A549 (cell line): ENCODE measurements at regions not wholly inside any gene's neighbourhood (a gene's known extent, or its start where the extent isn't known, plus 50 kb on each side); places are given as distances from the start of the nearest gene placed in this dataset.

Source experiments
- ATAC-seq, 2 experiments: fragments of 200-7000 bp in 1 of 2; fragments of >200 bp in 1 of 2; cut with Nextera tagmentation in 1 of 2; cut with Tn5 transposase in 1 of 2; 3 replicates each; pipeline versions ENCODE4 v1.8.0 to v1.9.1; 2018 to 2020; ENCODE audit warnings: mild to moderate bottlenecking in 1 of 2, moderate library complexity in 1 of 2
- CTCF ChIA-PET: fragments of 300-600 bp; sonication (Branson Sonifier 250); formaldehyde crosslinking; extraction: SDS; loops from one replicate; lab custom pipeline; 2021; ENCODE audit warnings: antibody characterized with exemption, inconsistent platforms; lab: Yijun Ruan, JAX
- POLR2A ChIA-PET: fragments of 350-600 bp; formaldehyde crosslinking; extraction: SDS; loops from one replicate; lab custom pipeline; 2021; ENCODE audit warnings: antibody characterized with exemption, inconsistent platforms; lab: Yijun Ruan, JAX
- DNase-seq, 2 experiments: peaks; one replicate each; pipeline versions ENCODE4 v3.0.0 to v3.0.0-alpha.2; 2011 to 2016; ENCODE audit warnings: low read depth in 1 of 2, low spot score in 1 of 2
- FAIRE-seq: peaks from 2 replicates; lab custom pipeline; 2011; peaks lifted over from hg19 to GRCh38; lab: Jason Lieb, UNC
- H3K27ac ChIP-seq, 2 experiments: fragments of >200 bp; sonication (Bioruptor Twin); formaldehyde crosslinking; 3 replicates each; pipeline ENCODE4 v1.5.1; 2016 to 2017
- H3K4me1 ChIP-seq: fragments of >200 bp; sonication (Bioruptor Twin); formaldehyde crosslinking; 3 replicates; pipeline ENCODE4 v1.6.1; 2016
- H3K4me2 ChIP-seq: fragments of >200 bp; sonication (Bioruptor Twin); formaldehyde crosslinking; 3 replicates; pipeline ENCODE4 v1.6.1; 2016
- H3K4me3 ChIP-seq: fragments of >200 bp; sonication (Bioruptor Twin); formaldehyde crosslinking; 3 replicates; pipeline ENCODE4 v1.5.1; 2016
- H3K9me3 ChIP-seq: fragments of >200 bp; sonication (Bioruptor Twin); formaldehyde crosslinking; 3 replicates; pipeline ENCODE4 v1.6.1; 2016
- BHLHE40 ChIP-seq: IDR thresholded peaks from 2 replicates; pipeline ENCODE4 v1.6.1; 2012; ENCODE audit warnings: low read depth, low read length, inconsistent platforms
- CBX2 ChIP-seq: fragments of 200-600 bp; sonication (generic); IDR thresholded peaks from 2 replicates; pipeline ENCODE4 v1.6.1; 2016; ENCODE audit warnings: low read depth, mild to moderate bottlenecking, borderline replicate concordance
- CBX8 ChIP-seq: fragments of 200-600 bp; sonication (generic); IDR thresholded peaks from 2 replicates; pipeline ENCODE4 v1.6.1; 2016
- CHD2 ChIP-seq: fragments of 150-350 bp; IDR thresholded peaks from 2 replicates; pipeline ENCODE4 v1.6.1; 2014; ENCODE audit warnings: low read length; ENCODE audit not compliant: partially characterized antibody
- EHF ChIP-seq: fragments of 250-450 bp; sonication (Bioruptor Pico); IDR thresholded peaks from 2 replicates; pipeline ENCODE4 v1.5.0; 2020; ENCODE audit warnings: mild to moderate bottlenecking
- EP300 ChIP-seq, 2 experiments: fragments of >200 bp; sonication (Bioruptor Twin); formaldehyde crosslinking; IDR thresholded peaks; 2 replicates in 1 of 2; 3 replicates in 1 of 2; pipeline ENCODE4 v1.6.1; 2016 to 2017
- ESRRA ChIP-seq: fragments of 150-350 bp; IDR thresholded peaks from 2 replicates; pipeline ENCODE4 v1.6.1; 2014; ENCODE audit warnings: mild to moderate bottlenecking, low read length, borderline replicate concordance
- FOSB ChIP-seq: fragments of 250-450 bp; sonication (Bioruptor Pico); IDR thresholded peaks from 2 replicates; pipeline ENCODE4 v1.5.0; 2020; ENCODE audit warnings: mild to moderate bottlenecking, moderate library complexity
- FOSL2 ChIP-seq, 2 experiments: fragments of 450-650 bp in 1 of 2; fragments of >200 bp in 1 of 2; sonication (Bioruptor Twin) in 1 of 2; formaldehyde crosslinking; IDR thresholded peaks; 2 replicates each; pipeline versions ENCODE4 v1.5.0 to v1.6.1; 2016 to 2020; ENCODE audit warnings: mild to moderate bottlenecking in 1 of 2, moderate library complexity in 1 of 2
- GATA3 ChIP-seq: IDR thresholded peaks from 2 replicates; pipeline ENCODE4 v1.6.1; 2012; ENCODE audit warnings: borderline replicate concordance
- HDAC2 ChIP-seq: fragments of 200-600 bp; sonication (generic); IDR thresholded peaks from 2 replicates; pipeline ENCODE4 v1.6.1; 2016
- HEYL ChIP-seq: fragments of 250-450 bp; sonication (Bioruptor Pico); IDR thresholded peaks from 2 replicates; pipeline ENCODE4 v1.8.0; 2021; ENCODE audit warnings: mild to moderate bottlenecking, moderate library complexity
- JUNB ChIP-seq: fragments of >200 bp; sonication (Bioruptor Twin); formaldehyde crosslinking; IDR thresholded peaks from 2 replicates; pipeline ENCODE4 v1.6.1; 2016
- KDM1A ChIP-seq: fragments of 200-600 bp; sonication (generic); IDR thresholded peaks from 2 replicates; pipeline ENCODE4 v1.6.1; 2016; ENCODE audit warnings: low read depth, mild to moderate bottlenecking
- KDM5A ChIP-seq: fragments of 200-600 bp; sonication (generic); IDR thresholded peaks from 2 replicates; pipeline ENCODE4 v1.6.1; 2016; ENCODE audit warnings: antibody characterized with exemption, mild to moderate bottlenecking
- MYC ChIP-seq: IDR thresholded peaks from 2 replicates; pipeline ENCODE4 v1.6.1; 2012; ENCODE audit warnings: mild to moderate bottlenecking, inconsistent platforms, low read length, improper control_type of control experiment, borderline replicate concordance
- PHF8 ChIP-seq: fragments of 200-600 bp; sonication (generic); IDR thresholded peaks from 2 replicates; pipeline ENCODE4 v1.6.1; 2016; ENCODE audit warnings: low read depth, mild to moderate bottlenecking, antibody characterized with exemption, moderate library complexity, borderline replicate concordance
- POLR2A ChIP-seq: IDR thresholded peaks from 2 replicates; pipeline ENCODE4 v1.6.1; 2012; ENCODE audit warnings: mild to moderate bottlenecking, low read length
- POLR2AphosphoS2 ChIP-seq: conservative IDR thresholded peaks from 2 replicates; pipeline ENCODE4 v1.6.1; 2012; ENCODE audit warnings: low read length, improper control_type of control experiment, inconsistent platforms
- RAD21 ChIP-seq, 2 experiments: fragments of >200 bp in 1 of 2; sonication (Bioruptor Twin) in 1 of 2; formaldehyde crosslinking in 1 of 2; IDR thresholded peaks in 1 of 2; conservative IDR thresholded peaks in 1 of 2; 2 replicates in 1 of 2; 3 replicates in 1 of 2; pipeline ENCODE4 v1.6.1; 2012 to 2018; ENCODE audit warnings: inconsistent platforms in 1 of 2
- RCOR1 ChIP-seq: fragments of 150-350 bp; IDR thresholded peaks from 2 replicates; pipeline ENCODE4 v1.6.1; 2014; ENCODE audit warnings: antibody characterized with exemption, low read length, low read depth
- TP53 ChIP-seq: fragments of 250-450 bp; sonication (Bioruptor Pico); IDR thresholded peaks from 2 replicates; pipeline ENCODE4 v1.5.0; 2021; ENCODE audit warnings: mild to moderate bottlenecking, moderate library complexity
- ZC3H11A ChIP-seq: fragments of 450-650 bp; IDR thresholded peaks from 2 replicates; pipeline ENCODE4 v1.6.1; 2014; ENCODE audit warnings: antibody characterized with exemption, mild to moderate bottlenecking
- ZNF302 ChIP-seq: fragments of 250-450 bp; sonication (Bioruptor Pico); IDR thresholded peaks from 2 replicates; pipeline ENCODE4 v1.9.0; 2021; ENCODE audit warnings: inconsistent platforms, mild to moderate bottlenecking, moderate library complexity
- WGBS: methylation state at CpG from one replicate; pipeline ENCODE4 v1.1.6; 2017; ENCODE audit errors: missing lambda C conversion rate; 5-methylcytosine and 5-hydroxymethylcytosine counted together
- TF ChIP-seq, protein P1 (sequence below): fragments of 450-650 bp; IDR thresholded peaks from 2 replicates; pipeline ENCODE4 v1.6.1; 2014; ENCODE audit warnings: antibody characterized with exemption
- TF ChIP-seq, protein P2 (sequence below): fragments of 150-350 bp; IDR thresholded peaks from 2 replicates; pipeline ENCODE4 v1.6.1; 2014; ENCODE audit warnings: low read depth, mild to moderate bottlenecking, low read length
- TF ChIP-seq, protein P3 (sequence below): fragments of 200-600 bp; sonication (generic); IDR thresholded peaks from 2 replicates; pipeline ENCODE4 v1.6.1; 2016; ENCODE audit warnings: antibody characterized with exemption, mild to moderate bottlenecking, moderate library complexity
- TF ChIP-seq, protein P4 (sequence below): IDR thresholded peaks from 2 replicates; pipeline ENCODE4 v1.6.1; 2012; ENCODE audit warnings: low read depth, borderline replicate concordance
- TF ChIP-seq, protein P5 (sequence below): fragments of 250-450 bp; sonication (Bioruptor Pico); IDR thresholded peaks from 2 replicates; pipeline ENCODE4 v1.5.0; 2020; ENCODE audit warnings: low read depth, mild to moderate bottlenecking, moderate library complexity

DNA sequence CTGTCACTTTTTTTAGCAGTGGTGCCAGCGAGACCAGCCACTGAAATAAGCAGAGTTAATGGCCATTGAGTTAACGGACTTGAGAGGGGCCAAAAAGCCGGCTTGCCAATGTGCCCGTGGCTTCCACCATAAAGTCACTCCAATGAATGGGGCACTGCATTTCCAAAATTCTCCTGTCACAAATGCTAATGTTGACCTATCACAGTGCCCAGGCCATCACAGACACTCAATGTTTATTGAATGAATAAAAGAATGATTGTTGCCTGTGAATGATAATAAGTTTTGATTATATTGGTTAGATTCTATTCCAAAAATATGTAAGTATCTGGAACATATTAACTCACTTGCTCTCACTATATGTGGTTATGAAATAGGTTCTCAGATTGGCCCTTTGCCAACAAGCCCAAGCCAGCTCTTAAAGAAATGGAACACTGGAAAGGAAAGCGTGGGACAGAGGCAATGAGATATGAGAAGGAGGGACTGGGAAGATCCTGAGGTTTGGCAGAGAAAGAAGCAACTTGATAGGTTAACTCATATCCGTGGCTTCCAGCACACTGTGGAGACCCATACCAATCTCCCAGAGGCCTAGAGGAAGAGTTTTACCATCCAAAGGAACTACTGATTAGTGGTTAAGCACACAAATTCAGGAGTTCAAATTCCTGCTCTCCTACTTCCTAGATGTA, 108.7 kb downstream of the BTG1 start:
- TF ChIP-seq GATA3 (no peak), CBX2 (no peak), HDAC2 (no peak), KDM1A (no peak), POLR2A (no peak), CHD2 (no peak), TP53 (CRISPR knock-in tag) (no peak), EP300 (IDR thresholded peaks at IDR 0.05) (no peak)
- TF ChIP-seq, protein P1, sequence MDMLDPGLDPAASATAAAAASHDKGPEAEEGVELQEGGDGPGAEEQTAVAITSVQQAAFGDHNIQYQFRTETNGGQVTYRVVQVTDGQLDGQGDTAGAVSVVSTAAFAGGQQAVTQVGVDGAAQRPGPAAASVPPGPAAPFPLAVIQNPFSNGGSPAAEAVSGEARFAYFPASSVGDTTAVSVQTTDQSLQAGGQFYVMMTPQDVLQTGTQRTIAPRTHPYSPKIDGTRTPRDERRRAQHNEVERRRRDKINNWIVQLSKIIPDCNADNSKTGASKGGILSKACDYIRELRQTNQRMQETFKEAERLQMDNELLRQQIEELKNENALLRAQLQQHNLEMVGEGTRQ: no peak
- TF ChIP-seq, protein P2, sequence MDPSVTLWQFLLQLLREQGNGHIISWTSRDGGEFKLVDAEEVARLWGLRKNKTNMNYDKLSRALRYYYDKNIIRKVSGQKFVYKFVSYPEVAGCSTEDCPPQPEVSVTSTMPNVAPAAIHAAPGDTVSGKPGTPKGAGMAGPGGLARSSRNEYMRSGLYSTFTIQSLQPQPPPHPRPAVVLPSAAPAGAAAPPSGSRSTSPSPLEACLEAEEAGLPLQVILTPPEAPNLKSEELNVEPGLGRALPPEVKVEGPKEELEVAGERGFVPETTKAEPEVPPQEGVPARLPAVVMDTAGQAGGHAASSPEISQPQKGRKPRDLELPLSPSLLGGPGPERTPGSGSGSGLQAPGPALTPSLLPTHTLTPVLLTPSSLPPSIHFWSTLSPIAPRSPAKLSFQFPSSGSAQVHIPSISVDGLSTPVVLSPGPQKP: no peak
- TF ChIP-seq, protein P3, sequence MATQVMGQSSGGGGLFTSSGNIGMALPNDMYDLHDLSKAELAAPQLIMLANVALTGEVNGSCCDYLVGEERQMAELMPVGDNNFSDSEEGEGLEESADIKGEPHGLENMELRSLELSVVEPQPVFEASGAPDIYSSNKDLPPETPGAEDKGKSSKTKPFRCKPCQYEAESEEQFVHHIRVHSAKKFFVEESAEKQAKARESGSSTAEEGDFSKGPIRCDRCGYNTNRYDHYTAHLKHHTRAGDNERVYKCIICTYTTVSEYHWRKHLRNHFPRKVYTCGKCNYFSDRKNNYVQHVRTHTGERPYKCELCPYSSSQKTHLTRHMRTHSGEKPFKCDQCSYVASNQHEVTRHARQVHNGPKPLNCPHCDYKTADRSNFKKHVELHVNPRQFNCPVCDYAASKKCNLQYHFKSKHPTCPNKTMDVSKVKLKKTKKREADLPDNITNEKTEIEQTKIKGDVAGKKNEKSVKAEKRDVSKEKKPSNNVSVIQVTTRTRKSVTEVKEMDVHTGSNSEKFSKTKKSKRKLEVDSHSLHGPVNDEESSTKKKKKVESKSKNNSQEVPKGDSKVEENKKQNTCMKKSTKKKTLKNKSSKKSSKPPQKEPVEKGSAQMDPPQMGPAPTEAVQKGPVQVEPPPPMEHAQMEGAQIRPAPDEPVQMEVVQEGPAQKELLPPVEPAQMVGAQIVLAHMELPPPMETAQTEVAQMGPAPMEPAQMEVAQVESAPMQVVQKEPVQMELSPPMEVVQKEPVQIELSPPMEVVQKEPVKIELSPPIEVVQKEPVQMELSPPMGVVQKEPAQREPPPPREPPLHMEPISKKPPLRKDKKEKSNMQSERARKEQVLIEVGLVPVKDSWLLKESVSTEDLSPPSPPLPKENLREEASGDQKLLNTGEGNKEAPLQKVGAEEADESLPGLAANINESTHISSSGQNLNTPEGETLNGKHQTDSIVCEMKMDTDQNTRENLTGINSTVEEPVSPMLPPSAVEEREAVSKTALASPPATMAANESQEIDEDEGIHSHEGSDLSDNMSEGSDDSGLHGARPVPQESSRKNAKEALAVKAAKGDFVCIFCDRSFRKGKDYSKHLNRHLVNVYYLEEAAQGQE: no peak
- TF ChIP-seq, all 56 proteins: peak for 0
- H3K4me3 ChIP-seq: no peak overlapping the region
- POLR2A ChIA-PET: no interaction called here
- H3K4me2 ChIP-seq: no peak overlapping the region
- no peak for DNase-seq
- peak; percentile 18 for FAIRE-seq
- 90% methylated on average over 6 of the region's 6 CpGs for WGBS
- ATAC-seq: no peak
- H3K4me1 ChIP-seq: peaks cover 23% of the 10 kb centered on the region
- peaks cover 5% of the 10 kb centered on the region; the same call in 1 of the 3 replicates for H3K9me3 ChIP-seq
- CTCF ChIA-PET: interaction anchor here (0.9 kb wide), 1 partner anchor 33 kb away, joined by 3 read pairs; no protein-coding TSS in a partner anchor
- H3K27ac ChIP-seq: peak overlapping the region; percentile 12 to 76; a peak in 4 of 6 replicates

DNA sequence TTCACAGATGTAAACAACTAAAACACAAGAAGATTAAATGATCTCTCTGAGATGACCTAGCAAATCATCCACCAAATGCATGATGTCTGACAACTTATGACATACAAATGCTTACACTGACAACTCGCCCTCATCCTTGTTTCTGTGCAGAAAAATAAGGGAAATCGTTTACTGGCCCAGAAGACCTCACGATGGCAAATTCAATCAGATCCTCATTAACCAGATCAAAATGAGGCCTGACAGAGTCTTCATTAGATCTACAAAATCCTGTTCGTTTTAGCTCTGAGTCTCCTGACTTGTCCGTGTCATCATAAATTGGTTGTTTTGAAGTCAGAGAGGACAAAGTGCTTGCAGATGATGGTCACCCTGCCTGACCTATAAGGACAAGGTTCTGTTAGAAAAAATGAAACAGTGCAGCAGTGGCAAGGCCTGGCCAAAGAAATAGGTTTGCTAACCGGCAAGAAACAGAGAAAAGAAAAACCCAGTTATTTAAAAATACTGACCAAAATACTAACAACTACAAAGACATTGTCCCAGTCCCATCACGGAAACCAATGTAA, 109.5 kb downstream of the BTG1 start:
- no peak for DNase-seq
- 89% methylated on average over 7 of the region's 7 CpGs for WGBS
- CTCF ChIA-PET: interaction anchor here (0.9 kb wide), 1 partner anchor 34 kb away, joined by 3 read pairs; no protein-coding TSS in a partner anchor
- H3K4me1 ChIP-seq: peaks cover 23% of the 10 kb centered on the region
- POLR2A ChIA-PET: no interaction called here
- H3K27ac ChIP-seq: peak overlapping the region; percentile 71 to 76; a peak in 4 of 6 replicates
- no peak for FAIRE-seq
- TF ChIP-seq POLR2AphosphoS2 (no peak), RAD21 (conservative IDR thresholded peaks at IDR 0.05 in 1 of 2, IDR thresholded peaks at IDR 0.05 in 1 of 2) (no peak), ESRRA (no peak), KDM5A (no peak), ZNF302 (CRISPR knock-in tag) (no peak), PHF8 (no peak), FOSB (CRISPR knock-in tag) (no peak), BHLHE40 (no peak), ZC3H11A (no peak), HEYL (no peak), RCOR1 (no peak), FOSL2 (IDR thresholded peaks at IDR 0.05) (no peak), FOSL2 (CRISPR knock-in tag; IDR thresholded peaks at IDR 0.05) (no peak), MYC (no peak), CBX8 (no peak), EHF (no peak), JUNB (no peak)
- TF ChIP-seq, protein P2: no peak
- TF ChIP-seq, protein P4, sequence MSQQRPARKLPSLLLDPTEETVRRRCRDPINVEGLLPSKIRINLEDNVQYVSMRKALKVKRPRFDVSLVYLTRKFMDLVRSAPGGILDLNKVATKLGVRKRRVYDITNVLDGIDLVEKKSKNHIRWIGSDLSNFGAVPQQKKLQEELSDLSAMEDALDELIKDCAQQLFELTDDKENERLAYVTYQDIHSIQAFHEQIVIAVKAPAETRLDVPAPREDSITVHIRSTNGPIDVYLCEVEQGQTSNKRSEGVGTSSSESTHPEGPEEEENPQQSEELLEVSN: no peak
- TF ChIP-seq, protein P5, sequence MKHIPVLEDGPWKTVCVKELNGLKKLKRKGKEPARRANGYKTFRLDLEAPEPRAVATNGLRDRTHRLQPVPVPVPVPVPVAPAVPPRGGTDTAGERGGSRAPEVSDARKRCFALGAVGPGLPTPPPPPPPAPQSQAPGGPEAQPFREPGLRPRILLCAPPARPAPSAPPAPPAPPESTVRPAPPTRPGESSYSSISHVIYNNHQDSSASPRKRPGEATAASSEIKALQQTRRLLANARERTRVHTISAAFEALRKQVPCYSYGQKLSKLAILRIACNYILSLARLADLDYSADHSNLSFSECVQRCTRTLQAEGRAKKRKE (CRISPR knock-in tag): no peak
- ATAC-seq: no peak
- peak overlapping the region; percentile 77; the same call in 2 of the 3 replicates for H3K4me2 ChIP-seq
- H3K9me3 ChIP-seq: peaks cover 5% of the 10 kb centered on the region; the same call in 1 of the 3 replicates
- H3K4me3 ChIP-seq: no peak overlapping the region
